GM12878 (cell line): ENCODE measurements at regions not wholly inside any gene's neighbourhood (a gene's known extent, or its start where the extent isn't known, plus 50 kb on each side); places are given as distances from the start of the nearest gene placed in this dataset.

Experiments used
- ATAC-seq: fragments of 200-7000 bp; cut with Tn5 transposase; 3 replicates; pipeline ENCODE4 v1.9.1; 2020; ENCODE audit warnings: mild to moderate bottlenecking, moderate library complexity
- BruUV-seq: library from RNA; stranded (reverse); fragments of 400-500 nt; replicated peaks from 2 replicates; lab custom pipeline; 2021; lab: Mats Ljungman, UMichigan
- CTCF ChIA-PET: fragments of 300-600 bp; sonication (Branson Sonifier 250); formaldehyde crosslinking; extraction: SDS; loops from one replicate; lab custom pipeline; 2021; ENCODE audit warnings: inconsistent platforms; lab: Yijun Ruan, JAX
- POLR2A ChIA-PET: fragments of 350-600 bp; formaldehyde crosslinking; extraction: SDS; loops from one replicate; lab custom pipeline; 2021; ENCODE audit warnings: inconsistent platforms; lab: Charles Lee
- RAD21 ChIA-PET: fragments of 300-600 bp; sonication (Branson Sonifier 250); formaldehyde crosslinking; loops from one replicate; lab custom pipeline; 2023; ENCODE audit warnings: antibody characterized with exemption; ENCODE audit not compliant: unreplicated experiment; lab: Charles Lee
- SMC1A ChIA-PET: fragments of 300-600 bp; sonication (Branson Sonifier 250); formaldehyde crosslinking; loops from one replicate; lab custom pipeline; 2023; ENCODE audit not compliant: unreplicated experiment, uncharacterized antibody; lab: Charles Lee
- DNase-seq: peaks from one replicate; pipeline ENCODE4 v3.0.0-alpha.2; 2011; ENCODE audit warnings: low read depth, low spot score
- FAIRE-seq: peaks from 3 replicates; lab custom pipeline; 2011; peaks lifted over from hg19 to GRCh38; lab: Jason Lieb, UNC
- H2AFZ ChIP-seq: 2 replicates; pipeline ENCODE4 v1.6.0; 2011; ENCODE audit warnings: low read depth, low read length, control low read depth; ENCODE audit not compliant: control insufficient read depth
- H3K27ac ChIP-seq: 2 replicates; pipeline ENCODE4 v1.5.1; 2011; ENCODE audit warnings: control low read depth; ENCODE audit not compliant: control insufficient read depth, insufficient read depth
- H3K27me3 ChIP-seq, 2 experiments: replicated peaks in 1 of 2; 2 replicates each; pipeline versions ENCODE4 v1.6.0 to v1.6.1; 2011; ENCODE audit warnings: low read length in 1 of 2; ENCODE audit not compliant: control insufficient read depth in 2 of 2, insufficient read depth in 2 of 2
- H3K36me3 ChIP-seq, 2 experiments: 2 replicates each; pipeline ENCODE4 v1.5.1; 2011; ENCODE audit warnings: low read length in 1 of 2; ENCODE audit not compliant: control insufficient read depth in 2 of 2, insufficient read depth in 2 of 2
- H3K4me1 ChIP-seq: 2 replicates; pipeline ENCODE4 v1.6.1; 2011; ENCODE audit warnings: mild to moderate bottlenecking, low read length, moderate library complexity, mixed read lengths; ENCODE audit not compliant: control insufficient read depth, insufficient read depth
- H3K4me2 ChIP-seq: 2 replicates; pipeline ENCODE4 v1.6.0; 2011; ENCODE audit warnings: control low read depth; ENCODE audit not compliant: control insufficient read depth, insufficient read depth
- H3K4me3 ChIP-seq: fragments of 200-600 bp; sonication (generic); 2 replicates; pipeline ENCODE4 v1.5.1; 2016
- H3K79me2 ChIP-seq: 2 replicates; pipeline ENCODE4 v1.6.0; 2011; ENCODE audit warnings: low read length; ENCODE audit not compliant: control insufficient read depth, insufficient read depth
- H3K9ac ChIP-seq: 2 replicates; pipeline ENCODE4 v1.8.0; 2011; ENCODE audit warnings: low read length, control low read depth, mixed read lengths; ENCODE audit not compliant: control insufficient read depth, insufficient read depth
- H3K9me3 ChIP-seq: replicated peaks from 3 replicates; pipeline ENCODE4 v1.5.1; 2011; ENCODE audit warnings: mild to moderate bottlenecking, low read length; ENCODE audit not compliant: control insufficient read depth, insufficient read depth
- H4K20me1 ChIP-seq: 2 replicates; pipeline ENCODE4 v1.6.0; 2011; ENCODE audit not compliant: control insufficient read depth, insufficient read depth
- BCL11A ChIP-seq: IDR thresholded peaks from 2 replicates; pipeline ENCODE4 v1.6.1; 2011; ENCODE audit warnings: low read depth, low read length
- CBX3 ChIP-seq: fragments of 200-600 bp; sonication (generic); IDR thresholded peaks from 2 replicates; pipeline ENCODE4 v1.6.1; 2016; ENCODE audit warnings: low read depth, borderline replicate concordance
- CEBPB ChIP-seq, 2 experiments: fragments of 150-350 bp in 1 of 2; IDR thresholded peaks; 2 replicates each; pipeline ENCODE4 v1.6.1; 2012 to 2014; ENCODE audit warnings: low read depth in 2 of 2, low read length in 2 of 2, borderline replicate concordance in 1 of 2, inconsistent platforms in 1 of 2
- DPF2 ChIP-seq: fragments of 450-650 bp; IDR thresholded peaks from 2 replicates; pipeline ENCODE4 v1.6.1; 2017; ENCODE audit warnings: mild to moderate bottlenecking
- HDAC6 ChIP-seq: fragments of 200-600 bp; sonication (generic); IDR thresholded peaks from one replicate; pipeline ENCODE4 v1.8.0; 2017; ENCODE audit warnings: antibody characterized with exemption; ENCODE audit not compliant: unreplicated experiment
- HDGF ChIP-seq: fragments of 450-650 bp; IDR thresholded peaks from 2 replicates; pipeline ENCODE4 v1.6.1; 2016; ENCODE audit warnings: antibody characterized with exemption
- KAT2A ChIP-seq: conservative IDR thresholded peaks from 2 replicates; pipeline ENCODE4 v1.6.1; 2011; ENCODE audit warnings: low read depth, low read length; ENCODE audit not compliant: control insufficient read depth
- MXI1 ChIP-seq: fragments of 150-350 bp; IDR thresholded peaks from 2 replicates; pipeline ENCODE4 v1.6.1; 2011; ENCODE audit warnings: low read depth, mild to moderate bottlenecking, inconsistent platforms, low read length, improper control_type of control experiment
- NBN ChIP-seq: fragments of 450-650 bp; IDR thresholded peaks from 2 replicates; pipeline ENCODE4 v1.6.1; 2016
- RB1 ChIP-seq: fragments of 450-650 bp; formaldehyde crosslinking; IDR thresholded peaks from 2 replicates; pipeline ENCODE4 v1.6.1; 2017; ENCODE audit warnings: mild to moderate bottlenecking, borderline replicate concordance
- SMARCA5 ChIP-seq: fragments of 450-650 bp; IDR thresholded peaks from 2 replicates; pipeline ENCODE4 v1.6.1; 2017; ENCODE audit warnings: mild to moderate bottlenecking
- SUZ12 ChIP-seq: fragments of 200-600 bp; sonication (generic); IDR thresholded peaks from one replicate; pipeline ENCODE4 v1.6.1; 2018; ENCODE audit warnings: antibody characterized with exemption, mild to moderate bottlenecking; ENCODE audit not compliant: unreplicated experiment
- ZNF24 ChIP-seq: fragments of 450-650 bp; IDR thresholded peaks from 2 replicates; pipeline ENCODE4 v1.6.1; 2017; ENCODE audit warnings: antibody characterized with exemption, mild to moderate bottlenecking
- WGBS: methylation state at CpG from one replicate; pipeline ENCODE4 v1.1.6; 2016; ENCODE audit warnings: low lambda C conversion rate; ENCODE audit not compliant: insufficient replicate concordance, insufficient coverage; ENCODE audit errors: missing lambda C conversion rate; 5-methylcytosine and 5-hydroxymethylcytosine counted together
- in situ Hi-C: fragments of 300-500 bp; cut with MboI; formaldehyde crosslinking; loops from 9 replicates; pipeline ENCODE4 v1.14.3; 2018; ENCODE audit warnings: mixed read lengths
- intact Hi-C: fragments of 100-400 bp; cut with micrococcal nuclease; formaldehyde crosslinking; loops from one replicate; pipeline ENCODE4 v1.14.2; 2022; ENCODE audit not compliant: unreplicated experiment
- TF ChIP-seq, protein P1 (sequence below): IDR thresholded peaks from 2 replicates; pipeline ENCODE4 v1.6.1; 2011; ENCODE audit warnings: mild to moderate bottlenecking, low read depth, low read length, moderate library complexity; ENCODE audit not compliant: insufficient replicate concordance
- TF ChIP-seq, protein P2 (sequence below): IDR thresholded peaks from 2 replicates; pipeline ENCODE4 v1.6.1; 2012; ENCODE audit warnings: low read depth, low read length, improper control_type of control experiment
- TF ChIP-seq, protein P3 (sequence below): fragments of 150-350 bp; IDR thresholded peaks from 2 replicates; pipeline ENCODE4 v1.6.1; 2014; ENCODE audit warnings: mild to moderate bottlenecking, low read depth, low read length

DNA sequence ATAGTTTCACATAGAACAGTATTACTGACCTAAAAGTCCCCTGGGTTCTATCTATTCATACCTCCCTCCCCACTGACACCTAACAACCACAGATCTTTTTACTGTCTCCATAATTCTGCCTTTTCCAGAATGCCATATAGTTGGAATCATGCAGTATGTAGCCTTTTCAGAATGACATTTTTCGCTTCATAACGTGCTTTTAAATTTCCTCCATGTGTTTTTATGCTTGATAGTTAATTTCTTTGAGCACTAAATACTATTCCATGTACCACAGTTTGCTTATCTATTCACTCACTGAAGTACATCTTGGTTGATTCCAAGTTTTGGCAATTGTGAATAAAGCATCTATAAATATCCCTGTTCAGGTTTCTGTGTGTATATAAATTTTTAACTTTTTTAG is 77.7 kb upstream of the GPR149 start:
- Histone ChIP-seq H3K9ac (no peak overlapping the region), H3K4me3 (no peak overlapping the region), H3K36me3 (no peaks in the 10 kb centered on the region), H3K27ac (no peak overlapping the region), H3K27me3 (no peaks in the 10 kb centered on the region), H3K9me3 (no peaks in the 10 kb centered on the region), H3K79me2 (no peaks in the 10 kb centered on the region), H4K20me1 (no peaks in the 10 kb centered on the region), H3K4me1 (no peaks in the 10 kb centered on the region), H3K4me2 (no peak overlapping the region), H2AFZ (no peak overlapping the region)
- intact Hi-C loops: no loop called here
- no TSS peak for BruUV-seq
- 0% methylated on average over 2 of the region's 2 CpGs for WGBS
- ATAC-seq: no peak
- ChIA-PET POLR2A (no interaction called here), SMC1A (no interaction called here), RAD21 (no interaction called here), CTCF (no interaction called here)
- no peak for FAIRE-seq
- no peak for TF ChIP-seq HDGF
- in situ Hi-C loops: no loop called here
- DNase-seq: no peak

DNA sequence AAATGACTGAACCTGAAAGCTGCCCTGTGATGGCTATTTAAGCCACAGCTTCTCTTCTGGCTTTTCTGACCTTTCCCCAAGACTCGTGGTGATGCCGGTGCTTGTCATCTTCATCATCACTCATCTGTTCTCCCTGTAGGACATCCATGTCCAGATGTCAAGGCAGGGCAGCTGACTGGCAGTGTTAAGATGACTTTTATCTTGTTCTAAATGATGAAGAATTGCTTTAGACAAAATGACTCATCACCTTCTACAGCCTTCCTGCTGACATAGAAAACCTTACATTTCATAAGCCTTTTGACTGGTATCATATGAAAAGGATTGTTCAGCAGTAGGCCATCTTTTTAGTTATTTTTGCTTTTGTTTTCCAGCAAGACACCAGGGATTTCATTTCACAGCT is 67.0 kb upstream of the GPR149 start:
- no TSS peak for BruUV-seq
- TF ChIP-seq, protein P1, sequence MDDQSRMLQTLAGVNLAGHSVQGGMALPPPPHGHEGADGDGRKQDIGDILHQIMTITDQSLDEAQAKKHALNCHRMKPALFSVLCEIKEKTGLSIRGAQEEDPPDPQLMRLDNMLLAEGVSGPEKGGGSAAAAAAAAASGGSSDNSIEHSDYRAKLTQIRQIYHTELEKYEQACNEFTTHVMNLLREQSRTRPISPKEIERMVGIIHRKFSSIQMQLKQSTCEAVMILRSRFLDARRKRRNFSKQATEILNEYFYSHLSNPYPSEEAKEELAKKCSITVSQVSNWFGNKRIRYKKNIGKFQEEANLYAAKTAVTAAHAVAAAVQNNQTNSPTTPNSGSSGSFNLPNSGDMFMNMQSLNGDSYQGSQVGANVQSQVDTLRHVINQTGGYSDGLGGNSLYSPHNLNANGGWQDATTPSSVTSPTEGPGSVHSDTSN: no peak
- TF ChIP-seq BCL11A (no peak), SMARCA5 (no peak), HDAC6 (no peak), SUZ12 (no peak), MXI1 (no peak), DPF2 (no peak), ZNF24 (no peak), CEBPB (IDR thresholded peaks at IDR 0.05; ENCODE audit: borderline replicate concordance in 1 of 2, low read depth in 2 of 2, low read length in 2 of 2) (no peak), CBX3 (no peak), RB1 (no peak), KAT2A (no peak), NBN (no peak)
- TF ChIP-seq, protein P2, sequence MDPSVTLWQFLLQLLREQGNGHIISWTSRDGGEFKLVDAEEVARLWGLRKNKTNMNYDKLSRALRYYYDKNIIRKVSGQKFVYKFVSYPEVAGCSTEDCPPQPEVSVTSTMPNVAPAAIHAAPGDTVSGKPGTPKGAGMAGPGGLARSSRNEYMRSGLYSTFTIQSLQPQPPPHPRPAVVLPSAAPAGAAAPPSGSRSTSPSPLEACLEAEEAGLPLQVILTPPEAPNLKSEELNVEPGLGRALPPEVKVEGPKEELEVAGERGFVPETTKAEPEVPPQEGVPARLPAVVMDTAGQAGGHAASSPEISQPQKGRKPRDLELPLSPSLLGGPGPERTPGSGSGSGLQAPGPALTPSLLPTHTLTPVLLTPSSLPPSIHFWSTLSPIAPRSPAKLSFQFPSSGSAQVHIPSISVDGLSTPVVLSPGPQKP: no peak
- TF ChIP-seq, protein P3, sequence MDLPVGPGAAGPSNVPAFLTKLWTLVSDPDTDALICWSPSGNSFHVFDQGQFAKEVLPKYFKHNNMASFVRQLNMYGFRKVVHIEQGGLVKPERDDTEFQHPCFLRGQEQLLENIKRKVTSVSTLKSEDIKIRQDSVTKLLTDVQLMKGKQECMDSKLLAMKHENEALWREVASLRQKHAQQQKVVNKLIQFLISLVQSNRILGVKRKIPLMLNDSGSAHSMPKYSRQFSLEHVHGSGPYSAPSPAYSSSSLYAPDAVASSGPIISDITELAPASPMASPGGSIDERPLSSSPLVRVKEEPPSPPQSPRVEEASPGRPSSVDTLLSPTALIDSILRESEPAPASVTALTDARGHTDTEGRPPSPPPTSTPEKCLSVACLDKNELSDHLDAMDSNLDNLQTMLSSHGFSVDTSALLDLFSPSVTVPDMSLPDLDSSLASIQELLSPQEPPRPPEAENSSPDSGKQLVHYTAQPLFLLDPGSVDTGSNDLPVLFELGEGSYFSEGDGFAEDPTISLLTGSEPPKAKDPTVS: no peak
- Histone ChIP-seq H3K9ac (no peak overlapping the region), H3K4me2 (no peak overlapping the region), H3K79me2 (no peaks in the 10 kb centered on the region), H3K9me3 (no peaks in the 10 kb centered on the region), H3K4me1 (no peaks in the 10 kb centered on the region), H3K4me3 (no peak overlapping the region), H3K27ac (no peak overlapping the region), H3K36me3 (no peaks in the 10 kb centered on the region), H4K20me1 (no peaks in the 10 kb centered on the region), H2AFZ (no peak overlapping the region), H3K27me3 (no peaks in the 10 kb centered on the region)
- ChIA-PET SMC1A (no interaction called here), POLR2A (no interaction called here), CTCF (no interaction called here), RAD21 (no interaction called here)
- WGBS: 37% methylated on average over 2 of the region's 2 CpGs
- ATAC-seq: no peak
- in situ Hi-C loops (no loop called here), intact Hi-C loops (no loop called here)
- no peak for FAIRE-seq
- no peak for DNase-seq
